HG02571 (cell line): ENCODE measurements at regions not wholly inside any gene's neighbourhood (a gene's known extent, or its start where the extent isn't known, plus 50 kb on each side); places are given as distances from the start of the nearest gene placed in this dataset.
"Not testable (repeated sequence)": the region's sequence is repeated elsewhere in the genome, so short reads cannot be mapped to it uniquely, and the experiment has no call there.

Source experiments
- ATAC-seq: cut with Tn5 transposase; IDR thresholded peaks from one replicate; pipeline ENCODE4 v1.9.1; 2021; ENCODE audit warnings: mild to moderate bottlenecking, moderate library complexity; ENCODE audit not compliant: unreplicated experiment

GRCh38 chr15:81830520-81830919 is 215.3 kb downstream of the MEX3B start:
- ATAC-seq = no peak

DNA sequence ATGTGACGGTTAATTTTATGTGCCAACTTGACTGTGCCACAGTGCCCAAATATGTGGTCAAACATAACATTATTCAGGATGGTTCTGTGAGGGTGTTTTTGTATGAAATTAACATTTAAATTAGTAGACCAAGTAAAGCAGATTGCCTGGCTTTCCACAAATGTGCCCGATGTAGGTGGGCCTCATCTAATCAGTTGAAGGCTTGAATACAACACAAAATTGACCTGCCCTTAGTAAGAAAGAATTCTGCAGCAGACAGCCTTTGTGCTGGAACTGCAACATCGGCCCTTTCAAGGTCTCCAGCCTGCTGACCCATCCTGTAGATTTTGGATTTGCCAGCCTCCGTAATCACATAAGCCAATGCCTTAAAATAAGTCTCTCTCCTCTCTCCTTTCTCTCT is 215.9 kb downstream of the MEX3B start:
- ATAC-seq = no peak

GRCh38 chr15:81828135-81828534 is 217.7 kb downstream of the MEX3B start:
- no peak for ATAC-seq

DNA sequence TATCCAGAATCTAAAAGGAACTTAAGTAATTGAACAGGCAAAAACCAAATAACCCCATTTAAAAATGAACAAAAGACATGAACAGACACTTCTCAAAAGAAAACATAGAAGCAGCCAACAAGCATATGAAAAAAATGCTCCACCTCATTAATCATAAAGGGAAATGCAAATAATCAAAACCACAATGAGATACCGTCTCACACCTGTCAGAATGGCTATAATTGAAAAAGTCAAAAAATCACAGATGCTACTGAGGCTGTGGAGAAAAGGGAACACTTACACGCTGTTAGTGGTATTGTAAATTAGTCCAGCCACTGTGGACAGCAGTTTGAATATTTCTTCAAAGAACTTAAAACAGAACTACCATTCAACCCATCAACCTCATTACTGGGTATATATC is 220.7 kb downstream of the MEX3B start:
- no peak for ATAC-seq

DNA sequence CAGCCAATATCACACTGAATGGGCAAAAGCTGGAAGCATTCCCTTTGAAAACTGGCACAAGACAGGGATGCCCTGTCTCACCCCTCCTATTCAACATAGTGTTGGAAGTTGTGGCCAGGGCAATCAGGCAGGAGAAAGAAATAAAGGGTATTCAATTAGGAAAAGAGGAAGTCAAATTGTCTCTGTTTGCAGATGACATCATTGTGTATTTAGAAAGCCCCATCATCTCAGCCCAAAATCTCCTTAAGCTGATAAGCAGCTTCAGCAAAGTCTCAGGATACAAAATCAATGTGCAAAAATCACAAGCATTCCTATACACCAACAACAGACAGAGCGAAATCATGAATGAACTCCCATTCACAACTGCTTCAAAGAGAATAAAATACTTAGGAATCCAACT is 223.2 kb downstream of the MEX3B start:
- ATAC-seq = not testable (repeated sequence)

GRCh38 chr15:81819924-81820635 is 225.7 kb downstream of the MEX3B start:
- no peak for ATAC-seq

DNA sequence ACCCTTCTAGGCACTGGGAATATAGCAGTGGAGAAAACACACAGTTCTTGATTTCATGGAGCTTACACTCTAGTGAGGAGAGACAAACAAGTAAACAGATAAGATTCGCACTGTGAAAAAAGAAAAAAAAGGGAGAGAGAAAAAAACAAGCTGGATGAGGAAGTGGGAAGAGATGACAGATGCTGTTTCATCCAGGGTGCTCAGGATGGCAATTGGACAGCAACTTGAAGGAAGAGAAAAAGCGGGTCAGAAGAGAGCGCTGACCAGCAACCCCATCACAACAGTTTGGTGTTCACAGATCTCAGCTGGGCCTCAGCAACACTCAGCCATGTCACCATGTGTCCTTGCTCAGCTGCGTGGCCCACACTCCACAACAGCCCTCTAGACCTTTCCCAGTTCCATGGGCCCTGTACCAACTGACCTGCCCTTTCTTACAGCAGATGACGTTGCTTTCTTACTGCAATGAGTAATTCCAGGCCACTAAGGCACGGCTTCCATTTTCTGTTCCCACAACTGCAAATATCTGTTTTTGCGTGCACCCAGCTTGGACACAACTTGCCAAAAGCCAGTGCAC is 230.8 kb downstream of the MEX3B start:
- ATAC-seq = no peak

DNA sequence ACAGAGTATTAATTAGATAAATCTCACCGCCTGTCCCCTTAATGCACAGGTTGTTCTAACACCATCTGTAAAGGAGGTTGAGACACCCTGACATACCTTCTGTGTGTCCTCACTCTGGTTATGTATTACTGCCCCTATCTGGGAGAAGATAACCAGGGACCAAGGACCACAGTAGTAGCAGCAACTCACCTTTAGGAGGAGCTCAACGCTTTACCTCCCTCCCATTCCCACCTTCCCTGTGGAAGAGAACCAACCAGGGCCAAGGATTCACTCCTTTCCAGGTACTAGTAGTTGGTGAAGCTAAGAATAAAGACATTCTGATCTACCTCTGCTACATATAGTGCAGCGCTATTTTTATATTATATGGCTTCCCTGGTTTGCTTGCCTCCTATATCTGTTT is 232.6 kb downstream of the MEX3B start:
- no peak for ATAC-seq

DNA sequence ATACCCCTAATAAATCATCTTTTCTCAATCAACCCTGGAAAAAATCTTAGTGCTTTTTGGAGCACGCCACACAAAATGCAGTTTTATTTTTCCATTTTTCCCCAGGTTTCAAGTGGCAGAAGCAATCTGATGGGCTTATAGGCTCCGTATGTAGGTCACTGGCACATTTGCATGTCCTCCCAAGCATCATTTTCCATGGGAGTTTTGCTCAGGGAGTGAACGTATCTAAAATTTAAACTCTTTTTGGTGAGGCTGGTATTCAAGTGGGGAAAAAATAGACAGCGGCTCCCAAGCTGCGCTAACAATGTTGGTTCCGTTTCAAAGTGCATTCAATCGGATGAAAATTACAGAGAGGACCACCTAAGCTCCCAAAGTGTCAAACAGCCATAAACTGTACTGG is 233.4 kb downstream of the MEX3B start:
- ATAC-seq = no peak

DNA sequence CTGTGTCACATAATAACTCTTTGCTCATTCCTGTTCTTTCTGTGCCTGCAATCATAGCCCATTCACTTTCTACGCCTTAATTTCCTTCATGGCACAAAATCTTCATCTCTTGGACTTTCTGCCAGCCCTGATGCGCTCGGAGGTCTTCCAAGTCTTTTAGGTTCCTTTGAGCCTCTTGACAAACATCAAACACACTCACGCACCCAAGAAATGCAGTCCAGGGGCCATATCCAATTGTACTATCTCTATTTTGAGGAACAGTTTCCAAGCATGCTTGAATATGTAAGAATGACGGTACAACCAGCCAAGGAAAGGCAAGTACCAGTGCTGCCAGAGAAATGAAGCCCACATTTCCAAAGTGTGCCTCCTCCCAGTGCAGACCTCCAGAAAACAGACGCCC is 234.1 kb downstream of the MEX3B start:
- ATAC-seq = no peak

- ATAC-seq = no peak
These were observed 236.3 kb downstream of the MEX3B start for GRCh38 chr15:81809543-81809942.

DNA sequence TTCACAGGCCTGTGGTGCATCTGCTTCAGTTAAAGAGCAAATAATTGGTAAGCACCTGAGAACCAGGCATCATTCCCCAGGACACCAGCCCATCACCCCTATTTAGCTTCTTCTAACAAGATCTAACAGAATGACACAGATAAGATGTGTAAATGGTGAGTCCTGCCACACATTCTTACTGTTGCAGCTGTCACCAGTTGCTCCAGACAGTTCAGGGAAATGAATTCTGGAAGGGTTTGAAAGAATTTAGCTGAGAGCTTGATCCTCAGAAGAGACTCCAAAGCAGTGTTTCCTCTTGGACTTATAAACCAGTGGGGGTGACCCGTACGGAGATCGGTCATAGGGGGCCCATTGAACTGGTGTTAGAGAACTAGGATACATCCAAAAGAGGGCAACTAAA is 238.0 kb downstream of the MEX3B start:
- no peak for ATAC-seq

- ATAC-seq = no peak
These were observed 238.6 kb downstream of the MEX3B start for GRCh38 chr15:81807186-81807585.

- no peak for ATAC-seq
These were observed 249.9 kb downstream of the MEX3B start for GRCh38 chr15:81795899-81796298.

- ATAC-seq = no peak
These were observed 253.2 kb downstream of the MEX3B start for GRCh38 chr15:81792646-81793045.

DNA sequence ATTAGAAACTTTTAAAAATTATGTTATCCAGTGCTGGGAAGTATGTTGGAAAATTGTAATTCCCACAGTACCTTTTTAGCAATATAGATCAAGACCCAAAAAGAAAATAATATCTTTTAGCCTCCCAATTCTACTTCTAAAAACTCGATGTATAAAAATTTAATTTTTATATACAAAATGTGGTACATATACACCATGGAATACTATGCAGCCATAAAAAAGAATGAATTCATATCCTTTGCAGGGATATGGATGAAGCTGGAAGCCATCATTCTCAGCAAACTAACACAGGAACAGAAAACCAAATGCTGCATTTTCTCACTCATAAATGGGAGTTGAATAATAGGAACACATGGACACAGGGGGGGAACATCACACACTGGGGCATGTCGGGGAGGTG is 254.5 kb downstream of the MEX3B start:
- ATAC-seq = not testable (repeated sequence)

GRCh38 chr15:81789403-81789802 is 256.4 kb downstream of the MEX3B start:
- no peak for ATAC-seq

- no peak for ATAC-seq
These were observed 259.0 kb downstream of the MEX3B start for GRCh38 chr15:81786776-81787175.

GRCh38 chr15:81785679-81786078 is 260.1 kb downstream of the MEX3B start:
- no peak for ATAC-seq

DNA sequence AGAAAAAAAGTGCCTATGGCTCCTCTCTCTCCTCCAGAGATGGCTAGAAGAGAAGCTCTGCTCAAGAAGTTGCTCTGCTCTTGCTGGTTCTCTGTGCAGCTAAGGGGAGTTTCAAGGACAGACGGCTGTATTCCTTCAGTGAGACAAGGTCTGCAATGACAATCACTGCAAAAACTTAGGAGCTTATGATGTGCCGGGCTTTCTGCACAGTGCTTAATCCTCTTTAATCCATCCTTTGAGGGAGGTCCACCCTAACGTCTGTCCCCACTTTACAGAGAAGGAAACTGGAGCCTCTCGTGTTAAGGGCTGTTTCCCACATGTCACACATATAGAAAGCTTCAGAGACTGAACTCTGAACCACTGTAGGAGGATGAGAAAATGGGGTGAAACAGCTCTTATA is 260.6 kb downstream of the MEX3B start:
- ATAC-seq = no peak

DNA sequence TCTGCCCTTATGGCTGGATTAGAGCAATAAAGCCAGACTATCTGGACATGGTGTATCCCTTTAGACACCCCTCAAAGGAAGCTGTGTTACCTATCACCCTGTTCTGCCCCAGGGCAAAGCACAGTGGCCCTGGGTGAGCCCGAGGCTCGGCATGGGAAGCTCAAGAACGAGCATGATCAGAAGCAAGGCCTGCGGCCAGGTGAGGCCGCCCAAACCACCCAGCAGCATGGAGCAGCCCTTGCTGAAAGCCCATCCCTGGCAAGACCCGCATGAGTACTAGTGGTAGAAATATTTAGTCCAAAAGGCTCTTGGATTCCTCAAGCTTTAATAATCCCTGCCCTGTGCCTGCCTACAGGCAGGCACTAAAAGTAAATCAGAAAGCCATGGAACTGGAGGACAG is 261.1 kb downstream of the MEX3B start:
- no peak for ATAC-seq

GRCh38 chr15:81783586-81783985 is 262.2 kb downstream of the MEX3B start:
- ATAC-seq = no peak

GRCh38 chr15:81783076-81783475 is 262.7 kb downstream of the MEX3B start:
- ATAC-seq = no peak
